ENCODE measurements at regions not wholly inside any gene's neighbourhood (a gene's known extent, or its start where the extent isn't known, plus 50 kb on each side); places are given as distances from the start of the nearest gene placed in this dataset.

DNA sequence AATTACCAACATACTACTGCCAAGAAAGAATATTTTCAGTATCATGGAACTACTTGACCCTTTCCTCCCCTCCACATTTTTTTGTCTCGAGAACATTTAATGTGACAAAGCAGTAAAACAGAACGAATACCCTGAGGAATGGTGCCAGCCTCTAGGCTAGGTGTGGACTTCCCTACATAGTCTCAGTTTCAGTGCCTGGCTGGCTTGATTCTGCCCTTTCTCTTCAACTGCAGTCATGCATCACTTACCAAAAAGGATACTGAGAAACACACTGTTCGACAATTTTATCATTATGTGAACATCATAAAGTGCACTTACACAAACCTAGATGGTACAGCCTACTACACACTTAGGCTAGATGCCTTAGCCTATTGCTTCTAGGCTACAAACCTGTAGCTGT lies 305.3 kb upstream of the HNRNPA3 start:
- TF ChIP-seq, protein P1, sequence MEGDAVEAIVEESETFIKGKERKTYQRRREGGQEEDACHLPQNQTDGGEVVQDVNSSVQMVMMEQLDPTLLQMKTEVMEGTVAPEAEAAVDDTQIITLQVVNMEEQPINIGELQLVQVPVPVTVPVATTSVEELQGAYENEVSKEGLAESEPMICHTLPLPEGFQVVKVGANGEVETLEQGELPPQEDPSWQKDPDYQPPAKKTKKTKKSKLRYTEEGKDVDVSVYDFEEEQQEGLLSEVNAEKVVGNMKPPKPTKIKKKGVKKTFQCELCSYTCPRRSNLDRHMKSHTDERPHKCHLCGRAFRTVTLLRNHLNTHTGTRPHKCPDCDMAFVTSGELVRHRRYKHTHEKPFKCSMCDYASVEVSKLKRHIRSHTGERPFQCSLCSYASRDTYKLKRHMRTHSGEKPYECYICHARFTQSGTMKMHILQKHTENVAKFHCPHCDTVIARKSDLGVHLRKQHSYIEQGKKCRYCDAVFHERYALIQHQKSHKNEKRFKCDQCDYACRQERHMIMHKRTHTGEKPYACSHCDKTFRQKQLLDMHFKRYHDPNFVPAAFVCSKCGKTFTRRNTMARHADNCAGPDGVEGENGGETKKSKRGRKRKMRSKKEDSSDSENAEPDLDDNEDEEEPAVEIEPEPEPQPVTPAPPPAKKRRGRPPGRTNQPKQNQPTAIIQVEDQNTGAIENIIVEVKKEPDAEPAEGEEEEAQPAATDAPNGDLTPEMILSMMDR (IDR thresholded peaks at IDR 0.05; ENCODE audit: low read depth, low read length, missing input control), result no peak
- TF ChIP-seq GABPA (IDR thresholded peaks at IDR 0.05 in 1 of 2, conservative IDR thresholded peaks at IDR 0.05 in 1 of 2) (no peak), FOXA1 (IDR thresholded peaks at IDR 0.05) (no peak), TAF1 (conservative IDR thresholded peaks at IDR 0.05) (no peak), RAD21 (IDR thresholded peaks at IDR 0.05) (no peak), YY1 (IDR thresholded peaks at IDR 0.05) (no peak), SP1 (IDR thresholded peaks at IDR 0.05) (no peak), HNF4G (IDR thresholded peaks at IDR 0.05) (no peak), HNF4A (conservative IDR thresholded peaks at IDR 0.05) (no peak)
- TF ChIP-seq, protein P2, sequence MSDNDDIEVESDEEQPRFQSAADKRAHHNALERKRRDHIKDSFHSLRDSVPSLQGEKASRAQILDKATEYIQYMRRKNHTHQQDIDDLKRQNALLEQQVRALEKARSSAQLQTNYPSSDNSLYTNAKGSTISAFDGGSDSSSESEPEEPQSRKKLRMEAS (IDR thresholded peaks at IDR 0.05), result no peak
- TF ChIP-seq, protein P3, sequence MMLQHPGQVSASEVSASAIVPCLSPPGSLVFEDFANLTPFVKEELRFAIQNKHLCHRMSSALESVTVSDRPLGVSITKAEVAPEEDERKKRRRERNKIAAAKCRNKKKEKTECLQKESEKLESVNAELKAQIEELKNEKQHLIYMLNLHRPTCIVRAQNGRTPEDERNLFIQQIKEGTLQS (IDR thresholded peaks at IDR 0.05), result no peak
- TF ChIP-seq, protein P4, sequence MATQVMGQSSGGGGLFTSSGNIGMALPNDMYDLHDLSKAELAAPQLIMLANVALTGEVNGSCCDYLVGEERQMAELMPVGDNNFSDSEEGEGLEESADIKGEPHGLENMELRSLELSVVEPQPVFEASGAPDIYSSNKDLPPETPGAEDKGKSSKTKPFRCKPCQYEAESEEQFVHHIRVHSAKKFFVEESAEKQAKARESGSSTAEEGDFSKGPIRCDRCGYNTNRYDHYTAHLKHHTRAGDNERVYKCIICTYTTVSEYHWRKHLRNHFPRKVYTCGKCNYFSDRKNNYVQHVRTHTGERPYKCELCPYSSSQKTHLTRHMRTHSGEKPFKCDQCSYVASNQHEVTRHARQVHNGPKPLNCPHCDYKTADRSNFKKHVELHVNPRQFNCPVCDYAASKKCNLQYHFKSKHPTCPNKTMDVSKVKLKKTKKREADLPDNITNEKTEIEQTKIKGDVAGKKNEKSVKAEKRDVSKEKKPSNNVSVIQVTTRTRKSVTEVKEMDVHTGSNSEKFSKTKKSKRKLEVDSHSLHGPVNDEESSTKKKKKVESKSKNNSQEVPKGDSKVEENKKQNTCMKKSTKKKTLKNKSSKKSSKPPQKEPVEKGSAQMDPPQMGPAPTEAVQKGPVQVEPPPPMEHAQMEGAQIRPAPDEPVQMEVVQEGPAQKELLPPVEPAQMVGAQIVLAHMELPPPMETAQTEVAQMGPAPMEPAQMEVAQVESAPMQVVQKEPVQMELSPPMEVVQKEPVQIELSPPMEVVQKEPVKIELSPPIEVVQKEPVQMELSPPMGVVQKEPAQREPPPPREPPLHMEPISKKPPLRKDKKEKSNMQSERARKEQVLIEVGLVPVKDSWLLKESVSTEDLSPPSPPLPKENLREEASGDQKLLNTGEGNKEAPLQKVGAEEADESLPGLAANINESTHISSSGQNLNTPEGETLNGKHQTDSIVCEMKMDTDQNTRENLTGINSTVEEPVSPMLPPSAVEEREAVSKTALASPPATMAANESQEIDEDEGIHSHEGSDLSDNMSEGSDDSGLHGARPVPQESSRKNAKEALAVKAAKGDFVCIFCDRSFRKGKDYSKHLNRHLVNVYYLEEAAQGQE (IDR thresholded peaks at IDR 0.05), result no peak
- TF ChIP-seq, protein P5, sequence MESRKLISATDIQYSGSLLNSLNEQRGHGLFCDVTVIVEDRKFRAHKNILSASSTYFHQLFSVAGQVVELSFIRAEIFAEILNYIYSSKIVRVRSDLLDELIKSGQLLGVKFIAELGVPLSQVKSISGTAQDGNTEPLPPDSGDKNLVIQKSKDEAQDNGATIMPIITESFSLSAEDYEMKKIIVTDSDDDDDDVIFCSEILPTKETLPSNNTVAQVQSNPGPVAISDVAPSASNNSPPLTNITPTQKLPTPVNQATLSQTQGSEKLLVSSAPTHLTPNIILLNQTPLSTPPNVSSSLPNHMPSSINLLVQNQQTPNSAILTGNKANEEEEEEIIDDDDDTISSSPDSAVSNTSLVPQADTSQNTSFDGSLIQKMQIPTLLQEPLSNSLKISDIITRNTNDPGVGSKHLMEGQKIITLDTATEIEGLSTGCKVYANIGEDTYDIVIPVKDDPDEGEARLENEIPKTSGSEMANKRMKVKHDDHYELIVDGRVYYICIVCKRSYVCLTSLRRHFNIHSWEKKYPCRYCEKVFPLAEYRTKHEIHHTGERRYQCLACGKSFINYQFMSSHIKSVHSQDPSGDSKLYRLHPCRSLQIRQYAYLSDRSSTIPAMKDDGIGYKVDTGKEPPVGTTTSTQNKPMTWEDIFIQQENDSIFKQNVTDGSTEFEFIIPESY (IDR thresholded peaks at IDR 0.05), result no peak
